ENCODE measurements at regions not wholly inside any gene's neighbourhood (a gene's known extent, or its start where the extent isn't known, plus 50 kb on each side); places are given as distances from the start of the nearest gene placed in this dataset.

DNA sequence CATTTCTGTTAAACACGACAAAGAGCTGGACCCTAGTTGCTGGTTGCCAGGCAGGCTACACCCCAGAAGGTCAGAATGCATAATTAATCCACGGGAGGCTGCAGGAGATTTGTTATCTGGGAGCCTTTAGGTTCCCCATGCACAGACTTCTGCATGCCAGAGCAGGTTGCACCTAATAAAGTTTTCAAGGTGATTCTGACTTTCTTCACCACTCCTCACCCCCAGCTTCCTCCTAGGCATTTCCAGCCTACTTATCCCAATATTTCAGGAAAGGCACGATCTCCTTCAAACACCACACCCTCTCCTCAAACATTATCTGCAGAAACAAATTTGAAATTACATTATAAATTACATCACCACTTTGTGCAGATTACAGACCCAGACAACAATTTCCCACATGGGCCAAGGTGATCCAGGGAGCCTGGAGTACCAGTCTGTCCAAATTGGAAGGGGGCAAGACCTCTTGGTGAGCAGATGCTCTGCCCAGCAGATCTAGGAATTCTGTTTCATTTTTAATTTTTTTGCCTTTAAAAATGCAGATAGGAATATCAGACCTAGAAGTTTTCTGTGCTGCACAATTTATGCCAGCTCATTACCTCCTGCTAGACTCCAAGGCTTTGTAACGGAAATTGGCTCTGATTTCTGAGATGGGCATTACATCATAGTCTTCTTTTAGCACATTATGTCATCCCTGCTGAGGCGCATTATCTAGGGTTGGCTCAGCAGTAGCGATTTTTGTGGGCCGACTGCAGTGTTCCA lies 363.4 kb upstream of the SLC30A5 start:
- Histone ChIP-seq H3K4me3 (no peak overlapping the region), H3K27me3 (no peaks in the 10 kb centered on the region), H3K27ac (no peak overlapping the region), H3K36me3 (no peaks in the 10 kb centered on the region), H3K9me3 (no peaks in the 10 kb centered on the region), H3K4me1 (peaks cover 5 to 7% of the 10 kb centered on the region in 2 donors)
- TF ChIP-seq, protein P1, sequence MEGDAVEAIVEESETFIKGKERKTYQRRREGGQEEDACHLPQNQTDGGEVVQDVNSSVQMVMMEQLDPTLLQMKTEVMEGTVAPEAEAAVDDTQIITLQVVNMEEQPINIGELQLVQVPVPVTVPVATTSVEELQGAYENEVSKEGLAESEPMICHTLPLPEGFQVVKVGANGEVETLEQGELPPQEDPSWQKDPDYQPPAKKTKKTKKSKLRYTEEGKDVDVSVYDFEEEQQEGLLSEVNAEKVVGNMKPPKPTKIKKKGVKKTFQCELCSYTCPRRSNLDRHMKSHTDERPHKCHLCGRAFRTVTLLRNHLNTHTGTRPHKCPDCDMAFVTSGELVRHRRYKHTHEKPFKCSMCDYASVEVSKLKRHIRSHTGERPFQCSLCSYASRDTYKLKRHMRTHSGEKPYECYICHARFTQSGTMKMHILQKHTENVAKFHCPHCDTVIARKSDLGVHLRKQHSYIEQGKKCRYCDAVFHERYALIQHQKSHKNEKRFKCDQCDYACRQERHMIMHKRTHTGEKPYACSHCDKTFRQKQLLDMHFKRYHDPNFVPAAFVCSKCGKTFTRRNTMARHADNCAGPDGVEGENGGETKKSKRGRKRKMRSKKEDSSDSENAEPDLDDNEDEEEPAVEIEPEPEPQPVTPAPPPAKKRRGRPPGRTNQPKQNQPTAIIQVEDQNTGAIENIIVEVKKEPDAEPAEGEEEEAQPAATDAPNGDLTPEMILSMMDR (IDR thresholded peaks at IDR 0.05), result no peak
- ATAC-seq (peak; percentile 62), DNase-seq (peak in 2 of 4 donors; percentile 63 to 82)
- intact Hi-C loops (cut with DNase I), result no loop called here

DNA sequence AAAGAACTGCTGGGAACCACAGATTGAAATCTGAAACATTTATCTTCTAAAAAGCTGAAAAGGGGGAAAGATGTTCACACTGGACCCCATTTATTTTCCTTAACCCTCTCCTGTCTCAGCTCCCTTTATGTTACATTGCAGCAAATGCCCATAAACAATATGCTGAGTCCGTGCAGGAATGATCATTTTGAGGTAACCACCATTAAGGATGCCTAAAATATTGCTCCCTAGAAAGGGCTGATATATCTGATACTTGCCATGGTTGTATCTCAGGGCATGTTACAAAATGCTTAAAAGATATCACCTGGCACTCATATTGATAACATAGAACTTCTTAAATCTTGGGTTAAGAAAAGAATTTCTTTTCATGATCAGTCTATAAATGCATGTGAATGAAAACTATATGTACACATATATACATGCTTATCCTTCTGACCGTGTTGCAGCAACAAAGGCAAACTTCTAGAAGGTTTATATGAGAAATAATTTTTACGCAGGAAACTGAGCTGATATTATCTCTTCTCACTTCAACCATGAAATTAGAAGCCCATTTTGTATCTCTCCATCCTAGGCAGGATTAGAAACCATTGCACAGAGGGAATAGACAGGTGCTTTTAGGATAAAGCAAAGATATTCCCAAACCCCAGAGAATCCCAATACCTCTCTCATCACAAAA lies 362.7 kb upstream of the SLC30A5 start:
- Histone ChIP-seq H3K36me3 (no peaks in the 10 kb centered on the region), H3K27ac (no peak overlapping the region), H3K27me3 (no peaks in the 10 kb centered on the region), H3K4me1 (peaks cover 5 to 7% of the 10 kb centered on the region in 2 donors), H3K4me3 (no peak overlapping the region), H3K9me3 (no peaks in the 10 kb centered on the region)
- ATAC-seq (no peak), DNase-seq (no peak)
- TF ChIP-seq, protein P1 (IDR thresholded peaks at IDR 0.05), result no peak
- intact Hi-C loops (cut with DNase I), result no loop called here

DNA sequence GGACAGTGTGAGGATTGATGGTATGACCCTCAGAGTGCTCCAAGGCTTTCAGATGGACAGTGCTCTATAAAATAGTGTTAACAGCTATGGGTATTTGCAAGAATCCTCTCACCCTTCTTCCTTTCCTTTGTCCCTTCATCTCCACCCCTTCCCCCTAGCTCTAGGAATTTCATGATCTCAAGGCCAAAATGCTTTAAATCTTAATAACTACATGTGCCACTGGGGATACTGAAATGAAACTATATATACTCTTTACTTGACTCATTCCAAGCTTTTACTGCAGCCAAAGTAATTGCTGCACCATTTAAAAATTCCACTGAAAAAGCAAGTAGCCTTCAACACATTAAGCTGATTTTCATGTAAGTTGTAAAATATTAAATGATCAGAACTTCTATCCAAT lies 361.6 kb upstream of the SLC30A5 start:
- Histone ChIP-seq H3K9me3 (no peaks in the 10 kb centered on the region), H3K27ac (no peak overlapping the region), H3K4me3 (no peak overlapping the region), H3K4me1 (peaks cover 5 to 7% of the 10 kb centered on the region in 2 donors), H3K36me3 (no peaks in the 10 kb centered on the region), H3K27me3 (no peaks in the 10 kb centered on the region)
- TF ChIP-seq, protein P1 (IDR thresholded peaks at IDR 0.05), result no peak
- DNase-seq (no peak), ATAC-seq (no peak)
- intact Hi-C loops (cut with DNase I), result no loop called here

DNA sequence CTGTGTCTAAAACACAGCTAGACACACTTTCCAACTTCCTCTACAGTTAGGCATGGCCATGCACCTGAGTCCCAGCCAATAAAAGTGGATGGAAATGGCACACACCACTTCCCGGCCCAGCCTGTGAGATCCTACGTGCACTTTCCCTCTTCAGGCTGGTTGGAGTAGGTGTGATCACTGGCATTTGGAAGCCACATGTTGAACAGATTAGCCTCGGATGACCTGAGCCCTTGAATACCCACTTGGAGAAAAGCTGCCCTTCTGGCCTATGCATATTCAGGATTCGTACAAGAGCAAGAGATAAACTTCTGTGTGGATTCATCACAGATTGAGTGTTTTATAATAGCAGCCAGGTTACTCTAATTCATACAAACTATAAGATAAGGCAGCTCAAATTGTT lies 359.0 kb upstream of the SLC30A5 start:
- no peaks in the 10 kb centered on the region for H3K27me3 ChIP-seq
- TF ChIP-seq, protein P1 (IDR thresholded peaks at IDR 0.05), result no peak
- no peak for DNase-seq
- no peaks in the 10 kb centered on the region for H3K9me3 ChIP-seq
- no peak overlapping the region for H3K4me3 ChIP-seq
- no peak for ATAC-seq
- no peaks in the 10 kb centered on the region for H3K36me3 ChIP-seq
- H3K27ac ChIP-seq, result no peak overlapping the region
- H3K4me1 ChIP-seq, result peaks cover 5 to 7% of the 10 kb centered on the region in 2 donors
- intact Hi-C loops (cut with DNase I), result no loop called here

DNA sequence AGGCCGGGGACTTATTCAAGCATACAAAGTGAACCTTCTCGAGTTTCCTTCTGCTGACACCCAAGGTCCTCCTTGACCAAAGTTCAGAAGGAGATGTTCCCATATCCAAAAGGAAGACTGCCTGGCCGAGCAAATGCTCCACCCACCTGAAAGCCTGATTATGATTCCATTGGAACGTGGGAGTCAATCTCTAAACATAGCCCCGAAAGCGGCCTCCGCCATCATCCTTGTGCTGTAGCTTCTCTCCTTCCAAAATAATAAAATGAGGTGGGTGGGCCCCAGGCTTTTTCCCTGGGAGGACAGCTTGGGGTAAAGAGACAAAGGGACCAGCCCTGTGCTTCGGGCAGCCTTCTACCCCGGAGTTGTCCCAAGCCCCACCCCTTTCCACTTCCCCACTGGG lies 355.6 kb upstream of the SLC30A5 start:
- no peak for DNase-seq
- intact Hi-C loops (cut with DNase I), result no loop called here
- no peaks in the 10 kb centered on the region for H3K4me1 ChIP-seq
- TF ChIP-seq, protein P1 (IDR thresholded peaks at IDR 0.05), result no peak
- no peak overlapping the region for H3K4me3 ChIP-seq
- H3K9me3 ChIP-seq, result no peaks in the 10 kb centered on the region
- H3K27ac ChIP-seq, result no peak overlapping the region
- no peaks in the 10 kb centered on the region for H3K27me3 ChIP-seq
- no peak for ATAC-seq
- no peaks in the 10 kb centered on the region for H3K36me3 ChIP-seq
